Body of pancreas (tissue), 4 donors: ENCODE measurements at regions not wholly inside any gene's neighbourhood (a gene's known extent, or its start where the extent isn't known, plus 50 kb on each side); places are given as distances from the start of the nearest gene placed in this dataset.

ENCODE experiments used
- ATAC-seq: fragments of 150-250 bp; one replicate; pipeline ENCODE4 v1.9.1; 2016
- DNase-seq, 4 donors: peaks; one replicate each; pipeline ENCODE4 v3.0.0-alpha.2; 2019
- H3K27ac ChIP-seq, 4 donors: fragments of 200-600 bp; sonication (generic); 1 replicate in 3 of 4; 2 replicates in 1 of 4; pipeline versions ENCODE4 v1.5.1 to v1.6.1; 2016 to 2019; ENCODE audit warnings: mild to moderate bottlenecking in 1 of 4, mixed read lengths in 1 of 4, moderate library complexity in 1 of 4
- H3K27me3 ChIP-seq, 2 donors: fragments of 200-600 bp; sonication (generic); one replicate each; pipeline ENCODE4 v1.6.0; 2016; ENCODE audit warnings: mild to moderate bottlenecking in 1 of 2
- H3K36me3 ChIP-seq, 2 donors: fragments of 200-600 bp; sonication (generic); replicated peaks in 1 of 2; 2 replicates each; pipeline ENCODE4 v1.5.1; 2016; ENCODE audit warnings: low read depth in 2 of 2; ENCODE audit not compliant: insufficient read depth in 1 of 2
- H3K4me1 ChIP-seq: fragments of 200-600 bp; sonication (generic); one replicate; pipeline ENCODE4 v1.6.0; 2016
- H3K4me3 ChIP-seq, 2 donors: fragments of 200-600 bp; sonication (generic); 1 replicate in 1 of 2; 2 replicates in 1 of 2; pipeline ENCODE4 v1.5.1; 2016 to 2019
- H3K9me3 ChIP-seq, 3 donors: fragments of 200-600 bp; sonication (generic); 1 replicate in 2 of 3; 2 replicates in 1 of 3; pipeline ENCODE4 v1.5.1; 2016
- CTCF ChIP-seq, 7 experiments: fragments of 450-650 bp in 4 of 7; fragments of 200-600 bp in 3 of 7; sonication (generic) in 3 of 7; IDR thresholded peaks; one replicate each; pipeline ENCODE4 v1.5.1; 2016 to 2019; ENCODE audit warnings: antibody characterized with exemption in 7 of 7
- POLR2A ChIP-seq, 3 donors: fragments of 450-650 bp; IDR thresholded peaks; one replicate each; pipeline ENCODE4 v1.6.1; 2016; ENCODE audit warnings: antibody characterized with exemption in 3 of 3, mild to moderate bottlenecking in 2 of 3
- WGBS, 2 donors: methylation state at CpG; one replicate each; pipeline ENCODE4 v1.1.5; 2017; 5-methylcytosine and 5-hydroxymethylcytosine counted together
- intact Hi-C: fragments of 100-400 bp; cut with DNase I; formaldehyde crosslinking; loops from one replicate; pipeline ENCODE4 v1.15.1; 2023

- Histone ChIP-seq H3K27ac (no peak overlapping the region), H3K27me3 (no peaks in the 10 kb centered on the region), H3K4me1 (no peaks in the 10 kb centered on the region), H3K9me3 (no peaks in the 10 kb centered on the region), H3K36me3 (no peaks in the 10 kb centered on the region), H3K4me3 (no peak overlapping the region)
- WGBS, 2 donors = 24 to 68% methylated on average over 7 to 18 of the region's 18 CpGs
- intact Hi-C loops = no loop called here
- DNase-seq (peak in 1 of 4 donors; percentile 7), ATAC-seq (no peak)
- TF ChIP-seq CTCF (IDR thresholded peaks at IDR 0.05) (peak in 3 of 7 experiments; percentile 8 to 22 (median 9)), POLR2A (IDR thresholded peaks at IDR 0.05) (no peak)
Observed at GRCh38 chr15:29451201-29451781, 181.7 kb upstream of the NSMCE3 start.

GRCh38 chr15:29449136-29449535, 179.5 kb upstream of the NSMCE3 start:
- no peaks in the 10 kb centered on the region for H3K27me3 ChIP-seq
- no peaks in the 10 kb centered on the region for H3K4me1 ChIP-seq
- WGBS, 2 donors = 49 to 85% methylated on average over 1 to 2 of the region's 2 CpGs
- no peak overlapping the region for H3K4me3 ChIP-seq
- H3K9me3 ChIP-seq = no peaks in the 10 kb centered on the region
- intact Hi-C loops = no loop called here
- DNase-seq = no peak
- no peak overlapping the region for H3K27ac ChIP-seq
- no peaks in the 10 kb centered on the region for H3K36me3 ChIP-seq
- TF ChIP-seq POLR2A (IDR thresholded peaks at IDR 0.05) (no peak), CTCF (IDR thresholded peaks at IDR 0.05) (no peak)
- no peak for ATAC-seq

- Histone ChIP-seq H3K9me3 (no peaks in the 10 kb centered on the region), H3K27ac (no peak overlapping the region), H3K4me1 (no peaks in the 10 kb centered on the region), H3K4me3 (no peak overlapping the region), H3K27me3 (no peaks in the 10 kb centered on the region), H3K36me3 (no peaks in the 10 kb centered on the region)
- ATAC-seq (no peak), DNase-seq (no peak)
- 67 to 78% methylated on average over 4 of the region's 4 CpGs for WGBS, 2 donors
- no peak for TF ChIP-seq CTCF (IDR thresholded peaks at IDR 0.05)
- TF ChIP-seq POLR2A (IDR thresholded peaks at IDR 0.05) = no peak
- intact Hi-C loops = no loop called here
Observed at GRCh38 chr15:29448320-29448719, 178.7 kb upstream of the NSMCE3 start.

- DNase-seq (no peak), ATAC-seq (no peak)
- intact Hi-C loops = no loop called here
- no peaks in the 10 kb centered on the region for H3K36me3 ChIP-seq
- WGBS, 2 donors = 60 to 86% methylated on average over 3 of the region's 3 CpGs
- no peak overlapping the region for H3K27ac ChIP-seq
- no peaks in the 10 kb centered on the region for H3K4me1 ChIP-seq
- no peaks in the 10 kb centered on the region for H3K9me3 ChIP-seq
- H3K27me3 ChIP-seq = no peaks in the 10 kb centered on the region
- H3K4me3 ChIP-seq = no peak overlapping the region
- TF ChIP-seq CTCF (IDR thresholded peaks at IDR 0.05) (no peak), POLR2A (IDR thresholded peaks at IDR 0.05) (no peak)
Observed at GRCh38 chr15:29446480-29446879, 176.9 kb upstream of the NSMCE3 start.

- Histone ChIP-seq H3K4me1 (peaks cover 19% of the 10 kb centered on the region), H3K4me3 (no peak overlapping the region), H3K9me3 (no peaks in the 10 kb centered on the region), H3K36me3 (no peaks in the 10 kb centered on the region), H3K27ac (no peak overlapping the region), H3K27me3 (no peaks in the 10 kb centered on the region)
- no peak for TF ChIP-seq POLR2A (IDR thresholded peaks at IDR 0.05)
- TF ChIP-seq CTCF (IDR thresholded peaks at IDR 0.05) = no peak
- intact Hi-C loops = no loop called here
- no peak for ATAC-seq
- WGBS, 2 donors = 87 to 93% methylated on average over 5 of the region's 5 CpGs
- no peak for DNase-seq
Observed at GRCh38 chr15:29442532-29442931, 172.9 kb upstream of the NSMCE3 start.
